ENCODE measurements at regions not wholly inside any gene's neighbourhood (a gene's known extent, or its start where the extent isn't known, plus 50 kb on each side); places are given as distances from the start of the nearest gene placed in this dataset.

DNA sequence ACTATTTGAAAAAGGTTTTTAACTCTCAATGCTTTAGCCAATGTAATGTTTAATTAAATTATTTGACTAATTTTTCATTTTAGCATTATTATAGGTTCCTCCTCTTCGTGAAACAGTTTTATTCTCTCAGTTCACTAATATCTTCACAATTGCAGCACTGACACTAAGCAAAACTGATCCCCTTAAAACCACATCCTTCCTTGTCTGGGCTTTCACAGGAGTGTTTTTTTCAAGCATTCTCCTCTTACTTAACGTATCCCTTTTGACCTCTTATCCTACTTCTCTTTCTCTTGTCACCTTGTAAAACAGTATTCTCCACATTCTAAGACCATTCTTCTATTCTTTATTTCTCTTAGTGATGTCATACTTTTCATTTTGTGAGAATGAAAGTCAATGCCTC, 112.8 kb downstream of the DSC3 start:
- no peaks in the 10 kb centered on the region for H3K9me3 ChIP-seq (ENCODE audit: control insufficient read depth in 2 of 2, low read length in 2 of 2)
- H3K4me1 ChIP-seq (ENCODE audit: control insufficient read depth in 2 of 2, insufficient read depth in 2 of 2, low read length in 2 of 2), result no peaks in the 10 kb centered on the region
- H3K27me3 ChIP-seq (ENCODE audit: control insufficient read depth in 2 of 2, insufficient read depth in 2 of 2, low read length in 2 of 2), result no peaks in the 10 kb centered on the region
- no peak overlapping the region for H3K27ac ChIP-seq (ENCODE audit: low read depth in 2 of 2, low read length in 2 of 2)
- no peak overlapping the region for H3K4me3 ChIP-seq (ENCODE audit: low read length in 2 of 2)
- no peak overlapping the region for H3K9ac ChIP-seq (ENCODE audit: low read depth in 1 of 2, low read length in 2 of 2)
- H3K36me3 ChIP-seq (ENCODE audit: control insufficient read depth in 2 of 2, insufficient read depth in 2 of 2, low read length in 2 of 2), result no peaks in the 10 kb centered on the region

DNA sequence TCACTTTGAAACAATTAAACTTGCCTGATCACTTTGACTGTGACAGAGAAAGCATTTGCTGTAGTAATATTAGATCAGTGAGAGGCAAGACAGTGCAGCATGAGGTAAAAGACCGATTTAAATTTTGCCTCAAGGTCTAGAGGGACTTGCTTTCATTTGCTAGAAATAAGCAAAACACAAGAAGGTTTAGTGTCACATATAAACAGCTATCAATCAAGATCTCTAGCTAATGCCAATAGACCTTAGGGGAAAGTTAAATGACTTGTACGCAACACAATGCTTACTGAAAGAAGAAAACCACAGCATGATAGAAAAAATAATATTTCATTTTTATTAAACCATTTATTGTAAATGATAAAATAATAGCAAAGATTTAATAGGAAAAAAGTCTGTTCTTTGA, 113.5 kb downstream of the DSC3 start:
- Histone ChIP-seq H3K4me1 (ENCODE audit: control insufficient read depth in 2 of 2, insufficient read depth in 2 of 2, low read length in 2 of 2) (no peaks in the 10 kb centered on the region), H3K4me3 (ENCODE audit: low read length in 2 of 2) (no peak overlapping the region), H3K9ac (ENCODE audit: low read depth in 1 of 2, low read length in 2 of 2) (no peak overlapping the region)

DNA sequence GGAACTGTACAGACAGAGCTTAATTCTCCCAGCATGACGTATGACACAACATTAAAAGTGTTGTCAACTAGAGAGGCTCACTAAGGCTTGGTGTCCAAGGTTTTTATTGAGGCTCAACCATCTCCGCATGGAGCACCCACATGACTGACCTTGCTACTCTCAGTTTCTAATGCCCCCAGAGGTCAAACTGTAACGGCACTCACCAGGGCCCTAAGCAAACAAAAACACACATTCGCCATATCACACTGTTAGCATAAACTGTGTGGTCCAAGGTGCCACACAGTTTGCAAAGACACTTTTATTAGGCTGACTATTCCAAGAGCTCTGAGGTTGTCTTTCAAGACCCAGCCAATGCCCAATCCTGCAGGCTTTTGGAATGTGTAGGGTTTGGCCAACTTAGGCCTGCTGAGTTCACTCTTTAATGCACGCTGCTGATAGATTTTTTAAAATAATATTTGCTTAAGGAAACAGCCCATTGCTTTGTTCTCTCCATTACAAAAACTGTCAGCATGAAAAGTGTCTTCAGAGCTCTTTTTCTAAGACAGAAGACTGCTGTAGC, 114.9 kb downstream of the DSC3 start:
- H3K4me1 ChIP-seq (ENCODE audit: control insufficient read depth in 2 of 2, insufficient read depth in 2 of 2, low read length in 2 of 2), result no peaks in the 10 kb centered on the region
- no peak overlapping the region for H3K9ac ChIP-seq (ENCODE audit: low read depth in 1 of 2, low read length in 2 of 2)
- H3K36me3 ChIP-seq (ENCODE audit: control insufficient read depth in 2 of 2, insufficient read depth in 2 of 2, low read length in 2 of 2), result no peaks in the 10 kb centered on the region
- no peak overlapping the region for H3K27ac ChIP-seq (ENCODE audit: low read depth in 2 of 2, low read length in 2 of 2)
- H3K4me3 ChIP-seq (ENCODE audit: low read length in 2 of 2), result no peak overlapping the region
- H3K9me3 ChIP-seq (ENCODE audit: control insufficient read depth in 2 of 2, low read length in 2 of 2), result no peaks in the 10 kb centered on the region
- H3K27me3 ChIP-seq (ENCODE audit: control insufficient read depth in 2 of 2, insufficient read depth in 2 of 2, low read length in 2 of 2), result no peaks in the 10 kb centered on the region

More for the DNA sequence above, 113.5 kb downstream of the DSC3 start:
- H3K27me3 ChIP-seq (ENCODE audit: control insufficient read depth in 2 of 2, insufficient read depth in 2 of 2, low read length in 2 of 2), result no peaks in the 10 kb centered on the region
- H3K27ac ChIP-seq (ENCODE audit: low read depth in 2 of 2, low read length in 2 of 2), result no peak overlapping the region
- H3K9me3 ChIP-seq (ENCODE audit: control insufficient read depth in 2 of 2, low read length in 2 of 2), result no peaks in the 10 kb centered on the region
- no peaks in the 10 kb centered on the region for H3K36me3 ChIP-seq (ENCODE audit: control insufficient read depth in 2 of 2, insufficient read depth in 2 of 2, low read length in 2 of 2)

DNA sequence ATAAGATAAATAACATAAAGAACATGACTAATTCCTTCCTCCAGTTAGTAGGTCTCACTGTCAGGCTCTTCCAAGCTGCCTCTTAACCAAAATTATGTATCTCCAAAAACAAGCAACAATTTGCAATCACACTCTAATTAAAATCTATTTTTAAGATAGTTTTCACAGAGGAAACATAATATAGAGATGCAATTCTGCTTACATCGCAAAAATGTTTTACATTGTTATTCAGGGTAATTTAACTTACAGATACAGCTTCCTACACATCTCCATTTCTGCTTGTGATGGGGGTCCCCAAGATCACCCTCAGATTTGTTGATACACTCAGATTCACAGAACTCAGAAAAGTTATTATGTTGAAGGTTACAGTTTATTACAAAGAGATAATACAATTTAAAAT, 115.5 kb downstream of the DSC3 start:
- H3K9ac ChIP-seq (ENCODE audit: low read depth in 1 of 2, low read length in 2 of 2), result no peak overlapping the region
- H3K36me3 ChIP-seq (ENCODE audit: control insufficient read depth in 2 of 2, insufficient read depth in 2 of 2, low read length in 2 of 2), result no peaks in the 10 kb centered on the region
- H3K27ac ChIP-seq (ENCODE audit: low read depth in 2 of 2, low read length in 2 of 2), result no peak overlapping the region
- H3K4me3 ChIP-seq (ENCODE audit: low read length in 2 of 2), result no peak overlapping the region
- no peaks in the 10 kb centered on the region for H3K27me3 ChIP-seq (ENCODE audit: control insufficient read depth in 2 of 2, insufficient read depth in 2 of 2, low read length in 2 of 2)
- no peaks in the 10 kb centered on the region for H3K4me1 ChIP-seq (ENCODE audit: control insufficient read depth in 2 of 2, insufficient read depth in 2 of 2, low read length in 2 of 2)
- no peaks in the 10 kb centered on the region for H3K9me3 ChIP-seq (ENCODE audit: control insufficient read depth in 2 of 2, low read length in 2 of 2)

DNA sequence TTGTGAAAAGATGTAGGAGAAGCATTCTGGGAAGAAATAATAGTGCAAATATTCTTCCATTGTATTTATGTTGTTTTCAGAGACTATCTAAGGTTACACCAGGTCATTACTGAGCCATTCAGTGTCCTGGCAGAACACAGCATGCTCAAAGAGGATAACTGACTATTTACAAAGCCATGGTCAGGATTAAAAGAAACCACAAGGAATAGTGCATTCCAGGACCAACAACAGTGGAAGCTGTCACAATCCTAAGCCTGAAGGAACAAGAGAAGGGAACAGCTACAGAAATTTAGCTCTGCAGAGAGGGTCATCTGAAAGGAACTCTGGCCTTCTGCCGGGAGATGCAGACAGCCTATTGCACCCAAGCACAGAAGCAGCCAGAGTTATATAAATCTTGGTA, 116.7 kb downstream of the DSC3 start:
- no peak overlapping the region for H3K27ac ChIP-seq (ENCODE audit: low read depth in 2 of 2, low read length in 2 of 2)
- H3K9ac ChIP-seq (ENCODE audit: low read depth in 1 of 2, low read length in 2 of 2), result no peak overlapping the region
- no peaks in the 10 kb centered on the region for H3K27me3 ChIP-seq (ENCODE audit: control insufficient read depth in 2 of 2, insufficient read depth in 2 of 2, low read length in 2 of 2)
- no peak overlapping the region for H3K4me3 ChIP-seq (ENCODE audit: low read length in 2 of 2)
- no peaks in the 10 kb centered on the region for H3K36me3 ChIP-seq (ENCODE audit: control insufficient read depth in 2 of 2, insufficient read depth in 2 of 2, low read length in 2 of 2)
- H3K4me1 ChIP-seq (ENCODE audit: control insufficient read depth in 2 of 2, insufficient read depth in 2 of 2, low read length in 2 of 2), result no peaks in the 10 kb centered on the region
- H3K9me3 ChIP-seq (ENCODE audit: control insufficient read depth in 2 of 2, low read length in 2 of 2), result no peaks in the 10 kb centered on the region

DNA sequence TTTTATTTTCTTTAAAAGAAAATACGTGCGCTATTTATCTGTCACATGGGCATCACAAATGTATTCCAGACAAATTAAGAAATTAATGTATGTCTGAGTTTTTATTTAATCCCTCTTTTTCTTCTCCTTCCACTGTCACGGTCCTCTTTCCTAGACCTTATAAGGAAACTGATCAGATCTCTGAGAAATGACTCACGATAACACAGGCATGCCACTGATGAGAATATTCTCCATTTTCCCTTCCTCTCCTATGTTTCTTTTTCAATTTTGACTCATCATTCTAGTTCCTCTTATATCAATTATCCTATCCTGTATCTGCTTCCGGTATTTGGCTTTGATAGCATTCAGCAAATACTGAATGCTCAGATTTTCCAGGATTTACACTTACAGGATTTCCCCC, 121.8 kb downstream of the DSC3 start:
- no peaks in the 10 kb centered on the region for H3K36me3 ChIP-seq (ENCODE audit: control insufficient read depth in 2 of 2, insufficient read depth in 2 of 2, low read length in 2 of 2)
- no peak overlapping the region for H3K27ac ChIP-seq (ENCODE audit: low read depth in 2 of 2, low read length in 2 of 2)
- no peaks in the 10 kb centered on the region for H3K9me3 ChIP-seq (ENCODE audit: control insufficient read depth in 2 of 2, low read length in 2 of 2)
- H3K9ac ChIP-seq (ENCODE audit: low read depth in 1 of 2, low read length in 2 of 2), result no peak overlapping the region
- no peak overlapping the region for H3K4me3 ChIP-seq (ENCODE audit: low read length in 2 of 2)
- no peaks in the 10 kb centered on the region for H3K27me3 ChIP-seq (ENCODE audit: control insufficient read depth in 2 of 2, insufficient read depth in 2 of 2, low read length in 2 of 2)
- no peaks in the 10 kb centered on the region for H3K4me1 ChIP-seq (ENCODE audit: control insufficient read depth in 2 of 2, insufficient read depth in 2 of 2, low read length in 2 of 2)

DNA sequence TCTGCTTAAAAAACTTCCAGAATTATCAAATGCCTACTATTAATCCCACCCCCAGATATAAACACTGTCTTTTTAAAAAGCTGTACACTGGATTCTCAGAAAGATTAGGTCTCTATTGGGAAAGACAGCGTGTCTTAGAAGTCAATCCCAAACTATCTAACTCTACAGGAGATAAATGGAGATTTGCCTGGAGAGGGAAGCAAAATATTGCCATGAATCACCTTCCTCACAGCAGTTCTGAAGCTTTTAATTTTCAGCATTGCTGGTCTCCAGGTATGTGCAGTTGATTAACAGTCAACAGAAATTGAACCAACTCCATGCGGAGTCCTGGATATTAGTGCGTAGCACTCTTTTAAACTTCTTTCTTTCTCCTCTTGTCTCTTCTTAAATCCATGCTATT, 122.2 kb downstream of the DSC3 start:
- no peaks in the 10 kb centered on the region for H3K27me3 ChIP-seq (ENCODE audit: control insufficient read depth in 2 of 2, insufficient read depth in 2 of 2, low read length in 2 of 2)
- no peak overlapping the region for H3K27ac ChIP-seq (ENCODE audit: low read depth in 2 of 2, low read length in 2 of 2)
- H3K9ac ChIP-seq (ENCODE audit: low read depth in 1 of 2, low read length in 2 of 2), result no peak overlapping the region
- no peak overlapping the region for H3K4me3 ChIP-seq (ENCODE audit: low read length in 2 of 2)
- no peaks in the 10 kb centered on the region for H3K4me1 ChIP-seq (ENCODE audit: control insufficient read depth in 2 of 2, insufficient read depth in 2 of 2, low read length in 2 of 2)
- H3K36me3 ChIP-seq (ENCODE audit: control insufficient read depth in 2 of 2, insufficient read depth in 2 of 2, low read length in 2 of 2), result no peaks in the 10 kb centered on the region
- no peaks in the 10 kb centered on the region for H3K9me3 ChIP-seq (ENCODE audit: control insufficient read depth in 2 of 2, low read length in 2 of 2)

DNA sequence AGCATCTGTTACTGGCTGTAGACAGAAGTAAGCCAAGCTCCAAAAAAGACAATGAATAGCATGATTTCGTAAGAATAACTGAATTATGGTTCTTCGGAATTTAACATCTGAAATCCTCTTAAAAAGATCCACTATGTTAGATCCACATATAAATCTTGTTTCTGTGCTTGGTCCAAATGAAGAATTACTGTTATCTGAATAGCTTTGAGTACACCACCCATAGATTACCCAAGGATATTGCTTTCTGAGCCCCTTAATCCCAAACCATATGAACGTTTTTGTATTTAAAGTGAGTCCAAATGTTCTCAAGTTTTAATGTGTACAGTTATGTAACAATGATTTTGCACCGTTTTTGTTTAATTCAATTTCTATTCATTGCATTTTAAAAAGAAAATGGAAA, 124.9 kb downstream of the DSC3 start:
- Histone ChIP-seq H3K27ac (ENCODE audit: low read depth in 2 of 2, low read length in 2 of 2) (no peak overlapping the region), H3K27me3 (ENCODE audit: control insufficient read depth in 2 of 2, insufficient read depth in 2 of 2, low read length in 2 of 2) (no peaks in the 10 kb centered on the region), H3K36me3 (ENCODE audit: control insufficient read depth in 2 of 2, insufficient read depth in 2 of 2, low read length in 2 of 2) (no peaks in the 10 kb centered on the region), H3K9ac (ENCODE audit: low read depth in 1 of 2, low read length in 2 of 2) (no peak overlapping the region), H3K4me3 (ENCODE audit: low read length in 2 of 2) (no peak overlapping the region), H3K9me3 (ENCODE audit: control insufficient read depth in 2 of 2, low read length in 2 of 2) (no peaks in the 10 kb centered on the region), H3K4me1 (ENCODE audit: control insufficient read depth in 2 of 2, insufficient read depth in 2 of 2, low read length in 2 of 2) (no peaks in the 10 kb centered on the region)

DNA sequence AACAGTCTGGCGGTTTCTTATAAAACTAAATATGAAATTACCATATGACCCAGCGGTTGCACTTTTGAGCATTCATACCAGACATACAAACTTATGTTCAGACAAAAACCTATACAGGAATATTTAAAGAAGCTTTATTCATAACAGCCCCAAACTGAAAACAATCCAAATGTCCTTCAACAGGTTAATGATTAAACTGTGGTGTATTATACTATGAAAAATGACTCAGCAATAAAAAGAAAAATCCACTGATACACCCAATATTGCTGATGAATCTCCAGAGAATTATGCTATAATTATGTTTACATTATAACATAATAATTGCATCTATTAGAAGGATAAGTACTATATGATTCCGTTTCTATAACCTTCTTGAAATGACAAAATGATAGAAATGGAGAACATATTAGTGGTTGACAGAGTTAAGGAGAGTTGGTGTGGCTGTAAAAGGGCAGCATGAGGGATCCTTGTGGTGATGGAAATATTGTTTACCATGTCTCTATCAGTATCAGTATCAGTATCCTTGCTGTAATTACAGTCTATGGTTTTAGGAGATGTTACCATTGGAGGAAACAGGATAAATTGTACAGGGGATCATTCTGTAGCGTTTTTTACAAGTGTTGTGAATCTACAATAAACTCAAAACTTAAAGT, 127.1 kb downstream of the DSC3 start:
- Histone ChIP-seq H3K36me3 (ENCODE audit: control insufficient read depth in 2 of 2, insufficient read depth in 2 of 2, low read length in 2 of 2) (no peaks in the 10 kb centered on the region), H3K27ac (ENCODE audit: low read depth in 2 of 2, low read length in 2 of 2) (no peak overlapping the region), H3K27me3 (ENCODE audit: control insufficient read depth in 2 of 2, insufficient read depth in 2 of 2, low read length in 2 of 2) (no peaks in the 10 kb centered on the region), H3K4me3 (ENCODE audit: low read length in 2 of 2) (no peak overlapping the region), H3K4me1 (ENCODE audit: control insufficient read depth in 2 of 2, insufficient read depth in 2 of 2, low read length in 2 of 2) (no peaks in the 10 kb centered on the region), H3K9me3 (ENCODE audit: control insufficient read depth in 2 of 2, low read length in 2 of 2) (no peaks in the 10 kb centered on the region), H3K9ac (ENCODE audit: low read depth in 1 of 2, low read length in 2 of 2) (no peak overlapping the region)

DNA sequence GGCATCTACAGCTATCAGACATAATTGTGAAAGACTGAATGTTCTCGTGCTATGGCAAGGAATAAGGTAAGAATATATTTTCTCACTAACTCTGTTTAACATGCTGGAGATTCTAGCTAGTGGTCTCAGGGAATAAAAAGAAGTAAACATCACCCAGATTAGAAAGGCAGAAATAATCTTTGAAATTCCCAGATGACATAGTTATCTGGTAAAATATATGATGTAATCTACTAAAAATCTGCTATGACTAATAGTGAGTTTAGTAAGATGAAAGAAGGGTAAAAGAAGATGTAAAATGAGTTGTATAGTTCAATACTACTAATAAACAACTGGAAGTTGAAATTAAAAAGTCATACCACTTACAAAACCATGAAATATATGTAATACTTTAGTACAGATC, 134.2 kb downstream of the DSC3 start:
- Histone ChIP-seq H3K4me1 (ENCODE audit: control insufficient read depth in 2 of 2, insufficient read depth in 2 of 2, low read length in 2 of 2) (no peaks in the 10 kb centered on the region), H3K9ac (ENCODE audit: low read depth in 1 of 2, low read length in 2 of 2) (no peak overlapping the region), H3K9me3 (ENCODE audit: control insufficient read depth in 2 of 2, low read length in 2 of 2) (no peaks in the 10 kb centered on the region), H3K36me3 (ENCODE audit: control insufficient read depth in 2 of 2, insufficient read depth in 2 of 2, low read length in 2 of 2) (no peaks in the 10 kb centered on the region), H3K27me3 (ENCODE audit: control insufficient read depth in 2 of 2, insufficient read depth in 2 of 2, low read length in 2 of 2) (no peaks in the 10 kb centered on the region), H3K4me3 (ENCODE audit: low read length in 2 of 2) (no peak overlapping the region), H3K27ac (ENCODE audit: low read depth in 2 of 2, low read length in 2 of 2) (no peak overlapping the region)

Data from mucosa of rectum (tissue), 2 donors.